Loucy (cell line): ENCODE measurements at regions not wholly inside any gene's neighbourhood (a gene's known extent, or its start where the extent isn't known, plus 50 kb on each side); places are given as distances from the start of the nearest gene placed in this dataset.

ENCODE experiments used
- H2AFZ ChIP-seq: fragments of 200-600 bp; sonication (generic); 2 replicates; pipeline ENCODE4 v1.6.0; 2016; ENCODE audit warnings: antibody characterized with exemption, mild to moderate bottlenecking, low read length, moderate library complexity
- H3F3A ChIP-seq: fragments of 200-600 bp; 2 replicates; pipeline ENCODE4 v1.6.0; 2016; ENCODE audit warnings: antibody characterized with exemption, low read depth, mild to moderate bottlenecking
- H3K27me3 ChIP-seq: fragments of 200-600 bp; sonication (generic); 2 replicates; pipeline ENCODE4 v1.6.1; 2014; ENCODE audit warnings: low read length, mild to moderate bottlenecking; ENCODE audit not compliant: insufficient read depth, poor library complexity, severe bottlenecking
- H3K36me3 ChIP-seq: fragments of 200-600 bp; sonication (generic); 2 replicates; pipeline ENCODE4 v1.6.1; 2016; ENCODE audit warnings: low read length; ENCODE audit not compliant: insufficient read depth
- H3K4me1 ChIP-seq: fragments of 200-600 bp; sonication (generic); 2 replicates; pipeline ENCODE4 v1.5.1; 2014; ENCODE audit warnings: low read length, mild to moderate bottlenecking; ENCODE audit not compliant: insufficient read depth, poor library complexity, severe bottlenecking
- H3K4me2 ChIP-seq: fragments of 200-600 bp; sonication (generic); 2 replicates; pipeline ENCODE4 v1.6.0; 2014; ENCODE audit warnings: antibody characterized with exemption, low read length, low read depth, mild to moderate bottlenecking; ENCODE audit not compliant: poor library complexity, severe bottlenecking
- H3K4me3 ChIP-seq: fragments of 200-600 bp; sonication (generic); 2 replicates; pipeline ENCODE4 v1.5.1; 2014; ENCODE audit warnings: low read length, mild to moderate bottlenecking, mixed read lengths; ENCODE audit not compliant: poor library complexity, severe bottlenecking
- H3K79me2 ChIP-seq: fragments of 200-600 bp; sonication (generic); 2 replicates; pipeline ENCODE4 v1.6.1; 2014; ENCODE audit warnings: low read length; ENCODE audit not compliant: insufficient read depth
- H3K9ac ChIP-seq: fragments of 200-600 bp; sonication (generic); 2 replicates; pipeline ENCODE4 v1.6.0; 2014; ENCODE audit warnings: mild to moderate bottlenecking, low read depth, low read length, moderate library complexity; ENCODE audit not compliant: poor library complexity, severe bottlenecking
- H3K9me2 ChIP-seq: fragments of 200-600 bp; sonication (generic); replicated peaks from 2 replicates; pipeline ENCODE4 v1.6.1; 2016; ENCODE audit warnings: low read depth, low read length, mixed read lengths
- H3K9me3 ChIP-seq: fragments of 200-600 bp; sonication (generic); 2 replicates; pipeline ENCODE4 v1.6.1; 2014; ENCODE audit warnings: mild to moderate bottlenecking, antibody characterized with exemption, low read length, low read depth; ENCODE audit not compliant: insufficient read depth
- H4K20me1 ChIP-seq: fragments of 200-600 bp; sonication (generic); 2 replicates; pipeline ENCODE4 v1.6.0; 2014; ENCODE audit warnings: antibody characterized with exemption, low read length, mild to moderate bottlenecking; ENCODE audit not compliant: insufficient read depth, poor library complexity, severe bottlenecking
- CTCF ChIP-seq: fragments of 200-600 bp; sonication (generic); conservative IDR thresholded peaks from 2 replicates; pipeline ENCODE4 v1.5.1; 2014; ENCODE audit warnings: mild to moderate bottlenecking, antibody characterized with exemption, low read length
- EZH2phosphoT487 ChIP-seq: fragments of 200-600 bp; IDR thresholded peaks from 2 replicates; pipeline ENCODE4 v1.6.1; 2018; ENCODE audit warnings: antibody characterized with exemption, mild to moderate bottlenecking, moderate library complexity, borderline replicate concordance

- H3K9me2 ChIP-seq = no peaks in the 10 kb centered on the region
- no peak overlapping the region for H3K9ac ChIP-seq
- no peaks in the 10 kb centered on the region for H3K9me3 ChIP-seq
- H2AFZ ChIP-seq = no peak overlapping the region
- H3F3A ChIP-seq = no peaks in the 10 kb centered on the region
- no peaks in the 10 kb centered on the region for H3K27me3 ChIP-seq
- H3K79me2 ChIP-seq = no peaks in the 10 kb centered on the region
- no peaks in the 10 kb centered on the region for H4K20me1 ChIP-seq
- H3K4me3 ChIP-seq = no peak overlapping the region
- TF ChIP-seq CTCF (no peak), EZH2phosphoT487 (no peak)
- peaks cover 6% of the 10 kb centered on the region for H3K4me1 ChIP-seq
- H3K36me3 ChIP-seq = no peaks in the 10 kb centered on the region
- H3K4me2 ChIP-seq = no peak overlapping the region
Observed at GRCh38 chr3:25349095-25349494, 79.0 kb upstream of the RARB start.

GRCh38 chr3:25349828-25350724, 78.0 kb upstream of the RARB start:
- no peak overlapping the region for H3K4me3 ChIP-seq
- no peak for TF ChIP-seq CTCF
- no peak for TF ChIP-seq EZH2phosphoT487
- no peak overlapping the region for H3K9ac ChIP-seq
- no peaks in the 10 kb centered on the region for H3K79me2 ChIP-seq
- no peaks in the 10 kb centered on the region for H3F3A ChIP-seq
- H3K27me3 ChIP-seq = no peaks in the 10 kb centered on the region
- no peaks in the 10 kb centered on the region for H3K9me2 ChIP-seq
- H4K20me1 ChIP-seq = no peaks in the 10 kb centered on the region
- H2AFZ ChIP-seq = no peak overlapping the region
- H3K9me3 ChIP-seq = no peaks in the 10 kb centered on the region
- no peak overlapping the region for H3K4me2 ChIP-seq
- H3K4me1 ChIP-seq = peaks cover 6% of the 10 kb centered on the region
- H3K36me3 ChIP-seq = no peaks in the 10 kb centered on the region

GRCh38 chr3:25350725-25351114, 77.3 kb upstream of the RARB start:
- Histone ChIP-seq H3K9me3 (no peaks in the 10 kb centered on the region), H3K79me2 (no peaks in the 10 kb centered on the region), H3F3A (no peaks in the 10 kb centered on the region), H4K20me1 (no peaks in the 10 kb centered on the region), H3K4me3 (no peak overlapping the region), H3K27me3 (no peaks in the 10 kb centered on the region), H3K4me2 (no peak overlapping the region), H3K4me1 (peaks cover 6% of the 10 kb centered on the region), H2AFZ (no peak overlapping the region), H3K9ac (no peak overlapping the region), H3K9me2 (no peaks in the 10 kb centered on the region), H3K36me3 (no peaks in the 10 kb centered on the region)
- TF ChIP-seq EZH2phosphoT487 (no peak), CTCF (no peak)
